HEK293T (cell line): ENCODE measurements at regions not wholly inside any gene's neighbourhood (a gene's known extent, or its start where the extent isn't known, plus 50 kb on each side); places are given as distances from the start of the nearest gene placed in this dataset.

Source experiments
- CTCF ChIA-PET: fragments of 350-600 bp; formaldehyde crosslinking; extraction: SDS; loops from one replicate; lab custom pipeline; 2021; ENCODE audit warnings: antibody characterized with exemption, inconsistent platforms; lab: Yijun Ruan, JAX
- POLR2A ChIA-PET: fragments of 350-600 bp; formaldehyde crosslinking; extraction: SDS; loops from one replicate; lab custom pipeline; 2020; ENCODE audit warnings: antibody characterized with exemption, inconsistent platforms; lab: Yijun Ruan, JAX
- DNase-seq: peaks from one replicate; pipeline ENCODE4 v3.0.0; 2012; ENCODE audit warnings: mixed read lengths; ENCODE audit errors: extremely low spot score
- ARNT ChIP-seq: fragments of 450-650 bp; IDR thresholded peaks from 2 replicates; pipeline ENCODE4 v1.6.1; 2017; ENCODE audit warnings: mild to moderate bottlenecking
- BHLHE40 ChIP-seq: fragments of 450-650 bp; IDR thresholded peaks from 2 replicates; pipeline ENCODE4 v1.6.1; 2016; ENCODE audit warnings: mild to moderate bottlenecking, moderate library complexity, borderline replicate concordance
- CTBP1 ChIP-seq: fragments of 450-650 bp; IDR thresholded peaks from 2 replicates; pipeline ENCODE4 v1.6.1; 2016; ENCODE audit warnings: borderline replicate concordance
- ELF4 ChIP-seq: fragments of 450-650 bp; IDR thresholded peaks from 2 replicates; pipeline ENCODE4 v1.6.1; 2017; ENCODE audit warnings: antibody characterized with exemption
- FOXA1 ChIP-seq: fragments of 450-650 bp; IDR thresholded peaks from 2 replicates; pipeline ENCODE4 v1.6.1; 2016; ENCODE audit warnings: mild to moderate bottlenecking
- FOXK2 ChIP-seq: fragments of 450-650 bp; IDR thresholded peaks from 2 replicates; pipeline ENCODE4 v1.6.1; 2016; ENCODE audit warnings: mild to moderate bottlenecking
- FOXM1 ChIP-seq: fragments of 450-650 bp; IDR thresholded peaks from 2 replicates; pipeline ENCODE4 v1.6.1; 2017; ENCODE audit warnings: mild to moderate bottlenecking, borderline replicate concordance
- HDGF ChIP-seq: fragments of 450-650 bp; IDR thresholded peaks from 2 replicates; pipeline ENCODE4 v1.6.1; 2017; ENCODE audit warnings: antibody characterized with exemption, borderline replicate concordance
- L3MBTL2 ChIP-seq: fragments of 450-650 bp; conservative IDR thresholded peaks from 2 replicates; pipeline ENCODE4 v1.6.1; 2016; ENCODE audit warnings: mild to moderate bottlenecking
- LEF1 ChIP-seq: fragments of 450-650 bp; IDR thresholded peaks from 2 replicates; pipeline ENCODE4 v1.6.1; 2017; ENCODE audit warnings: mild to moderate bottlenecking, borderline replicate concordance
- NFRKB ChIP-seq: fragments of 450-650 bp; IDR thresholded peaks from 2 replicates; pipeline ENCODE4 v1.6.1; 2016; ENCODE audit warnings: mild to moderate bottlenecking, moderate library complexity
- PKNOX1 ChIP-seq: fragments of 450-650 bp; IDR thresholded peaks from 2 replicates; pipeline ENCODE4 v1.6.1; 2016
- SP1 ChIP-seq: fragments of 450-650 bp; IDR thresholded peaks from 2 replicates; pipeline ENCODE4 v1.6.1; 2017
- SUZ12 ChIP-seq: fragments of 450-650 bp; IDR thresholded peaks from 2 replicates; pipeline ENCODE4 v1.6.1; 2016; ENCODE audit warnings: mild to moderate bottlenecking
- TARDBP ChIP-seq: fragments of 450-650 bp; IDR thresholded peaks from 2 replicates; pipeline ENCODE4 v1.6.1; 2016
- ZNF384 ChIP-seq: fragments of 450-650 bp; IDR thresholded peaks from 2 replicates; pipeline ENCODE4 v1.6.1; 2016

GRCh38 chrX:40415675-40416074, 165.1 kb upstream of the ATP6AP2 start:
- no peak for TF ChIP-seq ARNT
- TF ChIP-seq L3MBTL2: no peak
- no peak for TF ChIP-seq SP1
- no peak for TF ChIP-seq LEF1
- TF ChIP-seq CTBP1: no peak
- no peak for TF ChIP-seq FOXA1
- TF ChIP-seq TARDBP: no peak
- POLR2A ChIA-PET: no interaction called here
- CTCF ChIA-PET: no interaction called here
- no peak for DNase-seq

- TF ChIP-seq LEF1: no peak
- TF ChIP-seq FOXK2: no peak
- TF ChIP-seq L3MBTL2: no peak
- no peak for TF ChIP-seq SP1
- TF ChIP-seq ELF4: no peak
- ChIA-PET CTCF (no interaction called here), POLR2A (no interaction called here)
- DNase-seq: no peak
Observed at GRCh38 chrX:40414335-40414734, 166.4 kb upstream of the ATP6AP2 start.

- CTCF ChIA-PET: interaction anchor here (1.2 kb wide), 1 partner anchor 11 kb away, joined by 5 read pairs; no protein-coding TSS in a partner anchor
- TF ChIP-seq CTBP1 (no peak), PKNOX1 (peak; percentile 56)
- POLR2A ChIA-PET: no interaction called here
- DNase-seq: no peak
Observed at GRCh38 chrX:40411340-40412111, 169.2 kb upstream of the ATP6AP2 start.

- no peak for TF ChIP-seq ZNF384
- DNase-seq: no peak
- ChIA-PET POLR2A (no interaction called here), CTCF (interaction anchor here (1.2 kb wide), 1 partner anchor 10 kb away, joined by 5 read pairs; no protein-coding TSS in a partner anchor)
Observed at GRCh38 chrX:40410859-40411258, 169.9 kb upstream of the ATP6AP2 start.

- no peak for DNase-seq
- POLR2A ChIA-PET: no interaction called here
- no peak for TF ChIP-seq FOXK2
- TF ChIP-seq SP1: no peak
- TF ChIP-seq TARDBP: no peak
- TF ChIP-seq BHLHE40: no peak
- no peak for TF ChIP-seq ZNF384
- TF ChIP-seq FOXA1: no peak
- TF ChIP-seq FOXM1: no peak
- TF ChIP-seq CTBP1: no peak
- TF ChIP-seq ARNT: no peak
- TF ChIP-seq PKNOX1: no peak
- CTCF ChIA-PET: no interaction called here
Observed at GRCh38 chrX:40406330-40406859, 174.4 kb upstream of the ATP6AP2 start.

GRCh38 chrX:40405399-40405798, 175.4 kb upstream of the ATP6AP2 start:
- CTCF ChIA-PET: no interaction called here

GRCh38 chrX:40403757-40404156, 177.0 kb upstream of the ATP6AP2 start:
- POLR2A ChIA-PET: no interaction called here
- CTCF ChIA-PET: no interaction called here
- no peak for DNase-seq
- TF ChIP-seq BHLHE40: no peak
- TF ChIP-seq FOXA1: no peak
- no peak for TF ChIP-seq FOXM1
- no peak for TF ChIP-seq HDGF
- no peak for TF ChIP-seq ARNT
- no peak for TF ChIP-seq PKNOX1
- TF ChIP-seq NFRKB: no peak
- TF ChIP-seq ELF4: no peak

More at GRCh38 chrX:40405399-40405798, 175.4 kb upstream of the ATP6AP2 start:
- no peak for TF ChIP-seq ELF4
- no peak for TF ChIP-seq PKNOX1
- no peak for TF ChIP-seq LEF1
- no peak for TF ChIP-seq TARDBP
- TF ChIP-seq ARNT: no peak
- no peak for TF ChIP-seq BHLHE40
- TF ChIP-seq SUZ12: no peak
- TF ChIP-seq L3MBTL2: no peak
- no peak for TF ChIP-seq ZNF384
- TF ChIP-seq CTBP1: no peak
- TF ChIP-seq NFRKB: no peak
- no peak for TF ChIP-seq HDGF
- no peak for TF ChIP-seq FOXA1
- no peak for TF ChIP-seq SP1
- DNase-seq: no peak
- POLR2A ChIA-PET: no interaction called here
